GM12872 (cell line): ENCODE measurements at regions not wholly inside any gene's neighbourhood (a gene's known extent, or its start where the extent isn't known, plus 50 kb on each side); places are given as distances from the start of the nearest gene placed in this dataset.

ENCODE experiments used
- CTCF ChIP-seq: IDR thresholded peaks from 3 replicates; pipeline ENCODE4 v1.5.1; 2011; ENCODE audit warnings: low read depth, mild to moderate bottlenecking, low read length, moderate library complexity; ENCODE audit not compliant: insufficient read depth

GRCh38 chr7:156224833-156225225 is 412.6 kb upstream of the SHH start:
- TF ChIP-seq CTCF, result no peak

- no peak for TF ChIP-seq CTCF
Observed at GRCh38 chr7:156223935-156224832, 411.9 kb upstream of the SHH start.

- no peak for TF ChIP-seq CTCF
Observed at GRCh38 chr7:156222611-156223010, 410.3 kb upstream of the SHH start.

GRCh38 chr7:156222151-156222550 is 409.9 kb upstream of the SHH start:
- no peak for TF ChIP-seq CTCF

- no peak for TF ChIP-seq CTCF
Observed at GRCh38 chr7:156220701-156221100, 408.4 kb upstream of the SHH start.

- no peak for TF ChIP-seq CTCF
Observed at GRCh38 chr7:156220078-156220605, 407.9 kb upstream of the SHH start.

GRCh38 chr7:156219307-156220077 is 407.2 kb upstream of the SHH start:
- no peak for TF ChIP-seq CTCF
